Breast epithelium (tissue), 3 donors: ENCODE measurements at regions not wholly inside any gene's neighbourhood (a gene's known extent, or its start where the extent isn't known, plus 50 kb on each side); places are given as distances from the start of the nearest gene placed in this dataset.

Experiments used
- POLR2A ChIP-seq: fragments of 450-650 bp; IDR thresholded peaks from one replicate; pipeline ENCODE4 v1.6.1; 2016; ENCODE audit warnings: antibody characterized with exemption, mild to moderate bottlenecking, moderate library complexity
- TF ChIP-seq, protein P1 (sequence below), 3 donors: fragments of 450-650 bp; IDR thresholded peaks; one replicate each; pipeline ENCODE4 v1.5.1; 2016 to 2017; ENCODE audit warnings: antibody characterized with exemption in 3 of 3, mild to moderate bottlenecking in 3 of 3, moderate library complexity in 3 of 3

DNA sequence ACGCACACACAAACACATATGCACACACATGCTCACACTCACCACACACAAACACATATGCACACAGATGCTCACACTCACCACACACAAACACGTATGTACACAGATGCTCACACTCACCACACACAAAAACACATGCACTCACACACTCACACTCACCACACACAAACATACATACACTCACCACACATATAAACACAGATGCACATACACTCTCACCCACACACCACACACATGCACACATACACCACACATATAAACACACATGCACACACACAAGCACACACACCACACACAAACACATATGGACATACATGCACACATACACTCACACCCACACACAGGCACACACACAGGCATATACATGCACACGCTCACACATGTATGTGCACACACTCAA is 112.3 kb downstream of the ERMARD start:
- TF ChIP-seq POLR2A: no peak
- TF ChIP-seq, protein P1, sequence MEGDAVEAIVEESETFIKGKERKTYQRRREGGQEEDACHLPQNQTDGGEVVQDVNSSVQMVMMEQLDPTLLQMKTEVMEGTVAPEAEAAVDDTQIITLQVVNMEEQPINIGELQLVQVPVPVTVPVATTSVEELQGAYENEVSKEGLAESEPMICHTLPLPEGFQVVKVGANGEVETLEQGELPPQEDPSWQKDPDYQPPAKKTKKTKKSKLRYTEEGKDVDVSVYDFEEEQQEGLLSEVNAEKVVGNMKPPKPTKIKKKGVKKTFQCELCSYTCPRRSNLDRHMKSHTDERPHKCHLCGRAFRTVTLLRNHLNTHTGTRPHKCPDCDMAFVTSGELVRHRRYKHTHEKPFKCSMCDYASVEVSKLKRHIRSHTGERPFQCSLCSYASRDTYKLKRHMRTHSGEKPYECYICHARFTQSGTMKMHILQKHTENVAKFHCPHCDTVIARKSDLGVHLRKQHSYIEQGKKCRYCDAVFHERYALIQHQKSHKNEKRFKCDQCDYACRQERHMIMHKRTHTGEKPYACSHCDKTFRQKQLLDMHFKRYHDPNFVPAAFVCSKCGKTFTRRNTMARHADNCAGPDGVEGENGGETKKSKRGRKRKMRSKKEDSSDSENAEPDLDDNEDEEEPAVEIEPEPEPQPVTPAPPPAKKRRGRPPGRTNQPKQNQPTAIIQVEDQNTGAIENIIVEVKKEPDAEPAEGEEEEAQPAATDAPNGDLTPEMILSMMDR (IDR thresholded peaks at IDR 0.05): no peak
